ENCODE measurements at regions not wholly inside any gene's neighbourhood (a gene's known extent, or its start where the extent isn't known, plus 50 kb on each side); places are given as distances from the start of the nearest gene placed in this dataset.
A peak's percentile ranks its signal among the peaks of the same experiment; 100 is the strongest.

- H3K27me3 ChIP-seq (ENCODE audit: insufficient read depth, low read length) = no peaks in the 10 kb centered on the region
- no peak overlapping the region for H3K4me3 ChIP-seq (ENCODE audit: low read length)
- peaks cover 3% of the 10 kb centered on the region for H3K4me1 ChIP-seq (ENCODE audit: insufficient read depth, low read length)
- H3K9me3 ChIP-seq (ENCODE audit: low read length) = no peaks in the 10 kb centered on the region
- no peak overlapping the region for H2AFZ ChIP-seq (ENCODE audit: low read depth, low read length)
- H3K36me3 ChIP-seq (ENCODE audit: insufficient read depth, low read length) = no peaks in the 10 kb centered on the region
Observed at GRCh38 chr18:6613581-6613980, 115.9 kb upstream of the ARHGAP28 start.

GRCh38 chr18:6614952-6615351, 114.6 kb upstream of the ARHGAP28 start:
- no peak overlapping the region for H2AFZ ChIP-seq (ENCODE audit: low read depth, low read length)
- no peaks in the 10 kb centered on the region for H3K27me3 ChIP-seq (ENCODE audit: insufficient read depth, low read length)
- H3K4me1 ChIP-seq (ENCODE audit: insufficient read depth, low read length) = peaks cover under 1% of the 10 kb centered on the region
- H3K9me3 ChIP-seq (ENCODE audit: low read length) = no peaks in the 10 kb centered on the region
- H3K4me3 ChIP-seq (ENCODE audit: low read length) = no peak overlapping the region
- H3K36me3 ChIP-seq (ENCODE audit: insufficient read depth, low read length) = no peaks in the 10 kb centered on the region

GRCh38 chr18:6616981-6617380, 112.5 kb upstream of the ARHGAP28 start:
- no peaks in the 10 kb centered on the region for H3K36me3 ChIP-seq (ENCODE audit: insufficient read depth, low read length)
- H3K27me3 ChIP-seq (ENCODE audit: insufficient read depth, low read length) = no peaks in the 10 kb centered on the region
- H3K4me1 ChIP-seq (ENCODE audit: insufficient read depth, low read length) = no peaks in the 10 kb centered on the region
- H2AFZ ChIP-seq (ENCODE audit: low read depth, low read length) = no peak overlapping the region
- H3K4me3 ChIP-seq (ENCODE audit: low read length) = no peak overlapping the region
- H3K9me3 ChIP-seq (ENCODE audit: low read length) = no peaks in the 10 kb centered on the region

GRCh38 chr18:6621437-6621836, 108.1 kb upstream of the ARHGAP28 start:
- no peak overlapping the region for H3K4me3 ChIP-seq (ENCODE audit: low read length)
- H3K36me3 ChIP-seq (ENCODE audit: insufficient read depth, low read length) = no peaks in the 10 kb centered on the region
- no peak overlapping the region for H2AFZ ChIP-seq (ENCODE audit: low read depth, low read length)
- no peaks in the 10 kb centered on the region for H3K9me3 ChIP-seq (ENCODE audit: low read length)
- H3K27me3 ChIP-seq (ENCODE audit: insufficient read depth, low read length) = no peaks in the 10 kb centered on the region
- no peaks in the 10 kb centered on the region for H3K4me1 ChIP-seq (ENCODE audit: insufficient read depth, low read length)

- H3K36me3 ChIP-seq (ENCODE audit: insufficient read depth, low read length) = no peaks in the 10 kb centered on the region
- no peak overlapping the region for H3K4me3 ChIP-seq (ENCODE audit: low read length)
- no peaks in the 10 kb centered on the region for H3K27me3 ChIP-seq (ENCODE audit: insufficient read depth, low read length)
- no peaks in the 10 kb centered on the region for H3K4me1 ChIP-seq (ENCODE audit: insufficient read depth, low read length)
- H2AFZ ChIP-seq (ENCODE audit: low read depth, low read length) = no peak overlapping the region
- no peaks in the 10 kb centered on the region for H3K9me3 ChIP-seq (ENCODE audit: low read length)
Observed at GRCh38 chr18:6623278-6623677, 106.2 kb upstream of the ARHGAP28 start.

GRCh38 chr18:6624271-6624660, 105.2 kb upstream of the ARHGAP28 start:
- Histone ChIP-seq H3K4me1 (ENCODE audit: insufficient read depth, low read length) (no peaks in the 10 kb centered on the region), H3K27me3 (ENCODE audit: insufficient read depth, low read length) (no peaks in the 10 kb centered on the region), H3K36me3 (ENCODE audit: insufficient read depth, low read length) (no peaks in the 10 kb centered on the region), H2AFZ (ENCODE audit: low read depth, low read length) (no peak overlapping the region), H3K9me3 (ENCODE audit: low read length) (no peaks in the 10 kb centered on the region), H3K4me3 (ENCODE audit: low read length) (no peak overlapping the region)

- no peaks in the 10 kb centered on the region for H3K4me1 ChIP-seq (ENCODE audit: insufficient read depth, low read length)
- no peaks in the 10 kb centered on the region for H3K36me3 ChIP-seq (ENCODE audit: insufficient read depth, low read length)
- H3K9me3 ChIP-seq (ENCODE audit: low read length) = no peaks in the 10 kb centered on the region
- H3K27me3 ChIP-seq (ENCODE audit: insufficient read depth, low read length) = no peaks in the 10 kb centered on the region
- H3K4me3 ChIP-seq (ENCODE audit: low read length) = no peak overlapping the region
- no peak overlapping the region for H2AFZ ChIP-seq (ENCODE audit: low read depth, low read length)
Observed at GRCh38 chr18:6624661-6625311, 104.7 kb upstream of the ARHGAP28 start.

GRCh38 chr18:6625481-6625880, 104.0 kb upstream of the ARHGAP28 start:
- H3K36me3 ChIP-seq (ENCODE audit: insufficient read depth, low read length) = no peaks in the 10 kb centered on the region
- no peaks in the 10 kb centered on the region for H3K9me3 ChIP-seq (ENCODE audit: low read length)
- no peak overlapping the region for H3K4me3 ChIP-seq (ENCODE audit: low read length)
- H3K27me3 ChIP-seq (ENCODE audit: insufficient read depth, low read length) = no peaks in the 10 kb centered on the region
- no peak overlapping the region for H2AFZ ChIP-seq (ENCODE audit: low read depth, low read length)
- H3K4me1 ChIP-seq (ENCODE audit: insufficient read depth, low read length) = no peaks in the 10 kb centered on the region

GRCh38 chr18:6626457-6626856, 103.1 kb upstream of the ARHGAP28 start:
- Histone ChIP-seq H3K4me1 (ENCODE audit: insufficient read depth, low read length) (no peaks in the 10 kb centered on the region), H3K36me3 (ENCODE audit: insufficient read depth, low read length) (no peaks in the 10 kb centered on the region), H3K4me3 (ENCODE audit: low read length) (no peak overlapping the region), H3K9me3 (ENCODE audit: low read length) (no peaks in the 10 kb centered on the region), H3K27me3 (ENCODE audit: insufficient read depth, low read length) (no peaks in the 10 kb centered on the region), H2AFZ (ENCODE audit: low read depth, low read length) (no peak overlapping the region)

- Histone ChIP-seq H3K4me3 (ENCODE audit: low read length) (no peak overlapping the region), H3K27me3 (ENCODE audit: insufficient read depth, low read length) (no peaks in the 10 kb centered on the region), H3K36me3 (ENCODE audit: insufficient read depth, low read length) (no peaks in the 10 kb centered on the region), H2AFZ (ENCODE audit: low read depth, low read length) (no peak overlapping the region), H3K9me3 (ENCODE audit: low read length) (no peaks in the 10 kb centered on the region), H3K4me1 (ENCODE audit: insufficient read depth, low read length) (no peaks in the 10 kb centered on the region)
Observed at GRCh38 chr18:6627645-6628044, 101.9 kb upstream of the ARHGAP28 start.

- no peak overlapping the region for H2AFZ ChIP-seq (ENCODE audit: low read depth, low read length)
- no peaks in the 10 kb centered on the region for H3K36me3 ChIP-seq (ENCODE audit: insufficient read depth, low read length)
- H3K4me3 ChIP-seq (ENCODE audit: low read length) = no peak overlapping the region
- H3K9me3 ChIP-seq (ENCODE audit: low read length) = no peaks in the 10 kb centered on the region
- H3K27me3 ChIP-seq (ENCODE audit: insufficient read depth, low read length) = no peaks in the 10 kb centered on the region
- no peaks in the 10 kb centered on the region for H3K4me1 ChIP-seq (ENCODE audit: insufficient read depth, low read length)
Observed at GRCh38 chr18:6628187-6628586, 101.3 kb upstream of the ARHGAP28 start.

- Histone ChIP-seq H3K4me1 (ENCODE audit: insufficient read depth, low read length) (peaks cover 3% of the 10 kb centered on the region), H2AFZ (ENCODE audit: low read depth, low read length) (no peak overlapping the region), H3K4me3 (ENCODE audit: low read length) (no peak overlapping the region), H3K36me3 (ENCODE audit: insufficient read depth, low read length) (no peaks in the 10 kb centered on the region), H3K9me3 (ENCODE audit: low read length) (no peaks in the 10 kb centered on the region), H3K27me3 (ENCODE audit: insufficient read depth, low read length) (no peaks in the 10 kb centered on the region)
Observed at GRCh38 chr18:6629635-6630140, 99.8 kb upstream of the ARHGAP28 start.

- Histone ChIP-seq H3K9me3 (ENCODE audit: low read length) (no peaks in the 10 kb centered on the region), H3K4me1 (ENCODE audit: insufficient read depth, low read length) (peaks cover 3% of the 10 kb centered on the region), H3K4me3 (ENCODE audit: low read length) (no peak overlapping the region), H3K27me3 (ENCODE audit: insufficient read depth, low read length) (no peaks in the 10 kb centered on the region), H2AFZ (ENCODE audit: low read depth, low read length) (no peak overlapping the region), H3K36me3 (ENCODE audit: insufficient read depth, low read length) (no peaks in the 10 kb centered on the region)
Observed at GRCh38 chr18:6633310-6633709, 96.2 kb upstream of the ARHGAP28 start.

- Histone ChIP-seq H3K9me3 (ENCODE audit: low read length) (no peaks in the 10 kb centered on the region), H3K4me1 (ENCODE audit: insufficient read depth, low read length) (peaks cover 3% of the 10 kb centered on the region), H3K4me3 (ENCODE audit: low read length) (no peak overlapping the region), H2AFZ (ENCODE audit: low read depth, low read length) (peak overlapping the region; percentile 16), H3K27me3 (ENCODE audit: insufficient read depth, low read length) (no peaks in the 10 kb centered on the region), H3K36me3 (ENCODE audit: insufficient read depth, low read length) (no peaks in the 10 kb centered on the region)
Observed at GRCh38 chr18:6636091-6636490, 93.4 kb upstream of the ARHGAP28 start.

All from neuron (in vitro differentiated cells).